Esophagus squamous epithelium (tissue), 4 donors: ENCODE measurements at regions not wholly inside any gene's neighbourhood (a gene's known extent, or its start where the extent isn't known, plus 50 kb on each side); places are given as distances from the start of the nearest gene placed in this dataset.

Experiments used
- CTCF ChIP-seq, 6 experiments: fragments of 450-650 bp in 4 of 6; fragments of 200-600 bp in 2 of 6; sonication (generic) in 2 of 6; IDR thresholded peaks; one replicate each; pipeline ENCODE4 v1.5.1; 2016 to 2019; ENCODE audit warnings: antibody characterized with exemption in 6 of 6, mild to moderate bottlenecking in 4 of 6, moderate library complexity in 4 of 6
- POLR2A ChIP-seq, 4 donors: fragments of 450-650 bp; IDR thresholded peaks; one replicate each; pipeline ENCODE4 v1.6.1; 2017; ENCODE audit warnings: antibody characterized with exemption in 4 of 4, mild to moderate bottlenecking in 4 of 4, moderate library complexity in 3 of 4

GRCh38 chr12:87768501-87769287, 260.5 kb downstream of the C12orf50 start:
- TF ChIP-seq CTCF (IDR thresholded peaks at IDR 0.05), result no peak
- TF ChIP-seq POLR2A (IDR thresholded peaks at IDR 0.05), result no peak
